ENCODE measurements at regions not wholly inside any gene's neighbourhood (a gene's known extent, or its start where the extent isn't known, plus 50 kb on each side); places are given as distances from the start of the nearest gene placed in this dataset.

GRCh38 chr4:156362581-156362980, 408.9 kb upstream of the CTSO start:
- TF ChIP-seq EZH2 (IDR thresholded peaks at IDR 0.05; ENCODE audit: borderline replicate concordance, low read depth, low read length, severe bottlenecking) (no peak), CTCF (IDR thresholded peaks at IDR 0.05; ENCODE audit: borderline replicate concordance, extremely low read depth, low read length, poor library complexity, severe bottlenecking) (no peak)
- no peak overlapping the region for H2AFZ ChIP-seq (ENCODE audit: low read depth, low read length)
- H3K4me2 ChIP-seq (ENCODE audit: insufficient read depth, low read length), result no peak overlapping the region
- H4K20me1 ChIP-seq (ENCODE audit: insufficient read depth, low read length), result no peaks in the 10 kb centered on the region
- no peak overlapping the region for H3K4me3 ChIP-seq (ENCODE audit: low read depth in 1 of 2, low read length in 2 of 2)
- no peaks in the 10 kb centered on the region for H3K36me3 ChIP-seq (ENCODE audit: insufficient read depth, low read length)
- no peaks in the 10 kb centered on the region for H3K27me3 ChIP-seq (ENCODE audit: insufficient read depth, low read length, poor library complexity)
- no peaks in the 10 kb centered on the region for H3K79me2 ChIP-seq (ENCODE audit: insufficient read depth, low read length)
- DNase-seq (no peak), ATAC-seq (ENCODE audit: insufficient read depth, low read depth) (no peak)
- H3K9ac ChIP-seq (ENCODE audit: low read depth, low read length), result no peak overlapping the region
- H3K4me1 ChIP-seq (ENCODE audit: insufficient read depth, low read length), result no peaks in the 10 kb centered on the region
- H3K9me3 ChIP-seq (ENCODE audit: insufficient read depth, low read length, severe bottlenecking), result no peaks in the 10 kb centered on the region
- no peak overlapping the region for H3K27ac ChIP-seq (ENCODE audit: low read length)

GRCh38 chr4:156347412-156348075, 393.9 kb upstream of the CTSO start:
- no peak for DNase-seq
- no peaks in the 10 kb centered on the region for H3K79me2 ChIP-seq (ENCODE audit: insufficient read depth, low read length)
- no peaks in the 10 kb centered on the region for H3K4me1 ChIP-seq (ENCODE audit: insufficient read depth, low read length)
- H3K27me3 ChIP-seq (ENCODE audit: insufficient read depth, low read length, poor library complexity), result no peaks in the 10 kb centered on the region
- H3K4me3 ChIP-seq (ENCODE audit: low read depth in 1 of 2, low read length in 2 of 2), result no peak overlapping the region
- no peaks in the 10 kb centered on the region for H3K36me3 ChIP-seq (ENCODE audit: insufficient read depth, low read length)
- H3K9me3 ChIP-seq (ENCODE audit: insufficient read depth, low read length, severe bottlenecking), result no peaks in the 10 kb centered on the region
- H3K27ac ChIP-seq (ENCODE audit: low read length), result no peak overlapping the region
- TF ChIP-seq EZH2 (IDR thresholded peaks at IDR 0.05; ENCODE audit: borderline replicate concordance, low read depth, low read length, severe bottlenecking), result no peak
- no peak for TF ChIP-seq CTCF (IDR thresholded peaks at IDR 0.05; ENCODE audit: borderline replicate concordance, extremely low read depth, low read length, poor library complexity, severe bottlenecking)
- H4K20me1 ChIP-seq (ENCODE audit: insufficient read depth, low read length), result no peaks in the 10 kb centered on the region
- H3K9ac ChIP-seq (ENCODE audit: low read depth, low read length), result no peak overlapping the region
- no peak overlapping the region for H3K4me2 ChIP-seq (ENCODE audit: insufficient read depth, low read length)
- no peak for ATAC-seq (ENCODE audit: insufficient read depth, low read depth)
- H2AFZ ChIP-seq (ENCODE audit: low read depth, low read length), result no peak overlapping the region

GRCh38 chr4:156346959-156347385, 393.3 kb upstream of the CTSO start:
- H4K20me1 ChIP-seq (ENCODE audit: insufficient read depth, low read length), result no peaks in the 10 kb centered on the region
- H3K9ac ChIP-seq (ENCODE audit: low read depth, low read length), result no peak overlapping the region
- H3K79me2 ChIP-seq (ENCODE audit: insufficient read depth, low read length), result no peaks in the 10 kb centered on the region
- H3K4me1 ChIP-seq (ENCODE audit: insufficient read depth, low read length), result no peaks in the 10 kb centered on the region
- H3K27ac ChIP-seq (ENCODE audit: low read length), result no peak overlapping the region
- H3K27me3 ChIP-seq (ENCODE audit: insufficient read depth, low read length, poor library complexity), result no peaks in the 10 kb centered on the region
- no peak overlapping the region for H2AFZ ChIP-seq (ENCODE audit: low read depth, low read length)
- DNase-seq (no peak), ATAC-seq (ENCODE audit: insufficient read depth, low read depth) (no peak)
- H3K36me3 ChIP-seq (ENCODE audit: insufficient read depth, low read length), result no peaks in the 10 kb centered on the region
- H3K4me2 ChIP-seq (ENCODE audit: insufficient read depth, low read length), result no peak overlapping the region
- no peak for TF ChIP-seq EZH2 (IDR thresholded peaks at IDR 0.05; ENCODE audit: borderline replicate concordance, low read depth, low read length, severe bottlenecking)
- TF ChIP-seq CTCF (IDR thresholded peaks at IDR 0.05; ENCODE audit: borderline replicate concordance, extremely low read depth, low read length, poor library complexity, severe bottlenecking), result no peak
- no peaks in the 10 kb centered on the region for H3K9me3 ChIP-seq (ENCODE audit: insufficient read depth, low read length, severe bottlenecking)
- no peak overlapping the region for H3K4me3 ChIP-seq (ENCODE audit: low read depth in 1 of 2, low read length in 2 of 2)
